GM21528 (cell line): ENCODE measurements at regions not wholly inside any gene's neighbourhood (a gene's known extent, or its start where the extent isn't known, plus 50 kb on each side); places are given as distances from the start of the nearest gene placed in this dataset.
A peak's percentile ranks its signal among the peaks of the same experiment; 100 is the strongest.
"Not testable (repeated sequence)": the region's sequence is repeated elsewhere in the genome, so short reads cannot be mapped to it uniquely, and the experiment has no call there.

ENCODE experiments used
- ATAC-seq: cut with Tn5 transposase; IDR thresholded peaks from one replicate; pipeline ENCODE4 v1.9.1; 2021; ENCODE audit warnings: mild to moderate bottlenecking, moderate library complexity; ENCODE audit not compliant: unreplicated experiment, low FRiP score

- no peak for ATAC-seq
These were observed 214.6 kb downstream of the RBM26 start for GRCh38 chr13:79191501-79191900.

- peak; percentile 41 for ATAC-seq
These were observed 215.1 kb downstream of the RBM26 start for GRCh38 chr13:79190932-79191331.

GRCh38 chr13:79187917-79188690, 218.0 kb downstream of the RBM26 start:
- ATAC-seq = no peak

- ATAC-seq = no peak
These were observed 220.5 kb downstream of the RBM26 start for GRCh38 chr13:79185580-79185979.

GRCh38 chr13:79183231-79183630, 222.8 kb downstream of the RBM26 start:
- no peak for ATAC-seq

- ATAC-seq = not testable (repeated sequence)
These were observed 232.4 kb downstream of the RBM26 start for GRCh38 chr13:79173691-79174090.

GRCh38 chr13:79172924-79173323, 233.1 kb downstream of the RBM26 start:
- not testable (repeated sequence) for ATAC-seq

GRCh38 chr13:79171141-79172061, 234.7 kb downstream of the RBM26 start:
- no peak for ATAC-seq

- ATAC-seq = no peak
These were observed 245.2 kb downstream of the RBM26 start for GRCh38 chr13:79160818-79161217.

GRCh38 chr13:79155883-79156282, 250.2 kb downstream of the RBM26 start:
- ATAC-seq = no peak

GRCh38 chr13:79149210-79149609, 256.8 kb downstream of the RBM26 start:
- ATAC-seq = no peak

- ATAC-seq = no peak
These were observed 265.0 kb downstream of the RBM26 start for GRCh38 chr13:79141082-79141481.

GRCh38 chr13:79128158-79128557, 277.9 kb downstream of the RBM26 start:
- ATAC-seq = no peak

GRCh38 chr13:79126706-79127105, 279.3 kb downstream of the RBM26 start:
- no peak for ATAC-seq

GRCh38 chr13:79124183-79124582, 281.9 kb downstream of the RBM26 start:
- ATAC-seq = no peak

- no peak for ATAC-seq
These were observed 284.8 kb downstream of the RBM26 start for GRCh38 chr13:79121286-79121685.

GRCh38 chr13:79119578-79120107, 286.4 kb downstream of the RBM26 start:
- ATAC-seq = no peak

GRCh38 chr13:79112016-79112415, 294.0 kb downstream of the RBM26 start:
- ATAC-seq = no peak

GRCh38 chr13:79108914-79109643, 297.0 kb downstream of the RBM26 start:
- peak; percentile 83 for ATAC-seq

- no peak for ATAC-seq
These were observed 307.5 kb downstream of the RBM26 start for GRCh38 chr13:79098596-79098995.

- no peak for ATAC-seq
These were observed 308.9 kb downstream of the RBM26 start for GRCh38 chr13:79097201-79097600.
